ENCODE measurements at regions not wholly inside any gene's neighbourhood (a gene's known extent, or its start where the extent isn't known, plus 50 kb on each side); places are given as distances from the start of the nearest gene placed in this dataset.
"Not testable (repeated sequence)": the region's sequence is repeated elsewhere in the genome, so short reads cannot be mapped to it uniquely, and the experiment has no call there.

GRCh38 chr5:124153588-124153987 is 592.9 kb downstream of the ZNF608 start:
- DNase-seq, result no peak

DNA sequence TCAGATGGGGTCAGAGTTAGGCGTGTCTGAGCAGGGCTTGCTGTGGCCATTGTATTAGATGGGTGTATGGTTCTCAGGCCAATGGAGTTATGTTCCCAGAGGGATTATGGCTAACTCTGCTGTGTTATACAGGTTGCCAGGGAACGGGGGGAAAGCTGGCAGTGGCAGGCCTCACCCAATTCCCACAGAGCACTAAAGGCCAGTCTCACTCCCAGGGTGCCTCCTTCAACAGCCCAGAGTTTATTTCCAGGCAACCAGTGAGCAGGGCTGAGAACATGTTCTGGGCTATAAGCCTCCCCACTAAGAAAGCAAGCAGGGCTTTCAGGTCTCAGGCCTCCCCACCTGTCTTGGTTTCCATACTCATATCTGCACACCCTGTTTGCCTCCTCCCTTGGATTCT is 597.9 kb downstream of the ZNF608 start:
- no peak for DNase-seq

- no peak for DNase-seq
These were observed 606.4 kb downstream of the ZNF608 start for GRCh38 chr5:124140060-124140459.

DNA sequence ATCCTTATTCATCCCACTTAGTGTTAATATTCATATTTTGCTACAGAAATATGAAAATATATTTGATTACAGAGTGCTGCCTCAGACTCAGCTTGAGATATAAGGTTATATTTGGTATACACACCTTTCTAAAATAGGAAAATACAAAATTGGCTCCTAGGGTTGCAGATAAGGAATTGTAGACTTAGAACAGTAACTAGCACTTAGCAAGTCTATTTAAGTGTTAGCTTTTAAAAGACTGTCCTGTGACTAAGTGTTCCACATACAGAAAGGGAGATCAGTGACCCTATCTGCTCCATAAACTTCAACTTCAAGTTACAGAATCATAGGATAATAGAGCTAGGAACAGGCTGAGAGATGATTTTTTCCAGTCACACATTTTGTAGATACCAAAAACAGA is 607.0 kb downstream of the ZNF608 start:
- DNase-seq, result no peak

GRCh38 chr5:124136609-124137008 is 609.8 kb downstream of the ZNF608 start:
- no peak for DNase-seq

DNA sequence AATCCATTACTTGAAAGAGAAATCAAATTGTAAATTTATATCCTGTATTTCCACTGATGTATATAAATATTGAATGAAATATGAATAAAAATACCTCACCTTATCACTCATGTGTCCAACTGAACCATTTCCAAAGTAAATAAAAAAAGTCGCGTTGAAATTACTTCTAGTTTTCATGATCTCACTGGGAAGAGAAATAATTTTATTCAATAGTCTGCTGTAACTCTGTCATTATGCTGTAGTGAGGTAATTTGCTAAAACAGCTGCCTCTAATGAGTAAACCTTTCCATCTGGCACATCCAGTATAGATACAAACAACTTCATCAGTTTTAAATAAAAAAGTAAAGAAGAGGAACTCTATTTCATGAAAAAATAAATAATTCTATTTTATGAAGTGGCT is 611.5 kb downstream of the ZNF608 start:
- no peak for DNase-seq

- no peak for DNase-seq
These were observed 613.0 kb downstream of the ZNF608 start for GRCh38 chr5:124133406-124133805.

GRCh38 chr5:124132843-124133242 is 613.6 kb downstream of the ZNF608 start:
- no peak for DNase-seq

- no peak for DNase-seq
These were observed 615.0 kb downstream of the ZNF608 start for GRCh38 chr5:124131466-124131865.

DNA sequence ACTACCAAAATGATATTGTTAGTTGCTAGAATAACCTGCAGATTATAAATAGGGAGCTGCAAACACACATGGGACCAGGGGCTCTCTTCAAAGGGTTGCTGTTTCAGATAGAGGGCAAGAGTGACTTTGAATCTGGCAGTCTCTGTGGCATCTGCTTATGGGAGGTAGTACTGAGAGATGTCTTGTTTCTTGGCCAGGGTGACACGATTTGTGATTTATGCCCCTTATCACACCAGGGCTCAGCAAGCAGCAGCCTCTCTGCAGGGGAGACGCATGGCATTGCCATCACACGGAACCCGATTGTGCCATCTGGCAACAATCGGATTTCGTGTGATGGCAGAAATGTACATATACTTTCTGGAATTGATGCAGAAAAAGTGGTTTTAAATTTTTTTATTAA is 615.6 kb downstream of the ZNF608 start:
- DNase-seq, result no peak

- DNase-seq, result no peak
These were observed 616.9 kb downstream of the CSNK1G3 start for GRCh38 chr5:124128867-124129266.

- DNase-seq, result no peak
These were observed 614.7 kb downstream of the CSNK1G3 start for GRCh38 chr5:124126504-124127217.

DNA sequence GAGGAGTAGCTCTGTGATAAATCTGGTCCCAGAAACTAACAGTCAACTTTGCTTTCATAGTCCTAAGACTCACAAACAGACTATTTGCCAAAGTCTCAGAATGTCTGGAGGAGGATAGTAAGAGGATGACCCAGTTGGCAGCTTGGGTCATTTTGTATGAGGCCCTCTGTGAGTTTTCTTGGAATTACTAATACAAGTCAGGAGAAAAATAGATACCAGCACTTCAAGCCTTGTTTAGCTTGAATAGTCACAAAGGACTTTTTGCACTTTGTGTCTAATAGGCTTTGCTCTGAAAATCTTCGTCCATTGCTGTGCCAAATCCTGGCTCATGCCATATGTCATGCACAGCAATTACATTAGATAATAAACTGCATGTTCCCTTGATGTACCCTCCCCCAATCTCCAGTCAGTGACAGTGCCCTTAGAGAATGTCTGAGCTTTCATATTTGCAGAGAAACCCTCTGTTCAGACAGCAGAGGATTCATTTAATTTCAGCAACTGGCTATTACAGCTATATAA is 612.8 kb downstream of the CSNK1G3 start:
- no peak for DNase-seq

DNA sequence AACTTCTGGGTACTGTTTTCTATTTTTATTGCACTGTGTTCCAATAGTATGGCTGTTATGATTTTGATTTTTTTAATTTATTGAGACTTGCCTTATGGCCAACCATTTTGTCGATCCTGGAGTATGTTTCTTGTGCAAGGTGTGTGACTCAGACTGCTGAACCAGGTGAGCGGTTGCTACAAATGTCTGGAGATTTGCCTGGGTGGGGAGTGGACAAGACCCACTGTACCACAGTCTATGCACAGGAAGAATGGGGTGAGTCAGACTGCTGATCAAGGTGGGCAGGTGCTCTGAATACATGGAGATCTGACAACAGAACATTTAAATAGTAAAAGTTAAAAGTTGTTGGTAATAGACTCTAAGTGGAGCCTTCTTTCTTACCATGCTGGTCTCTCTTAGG is 609.2 kb downstream of the CSNK1G3 start:
- no peak for DNase-seq

DNA sequence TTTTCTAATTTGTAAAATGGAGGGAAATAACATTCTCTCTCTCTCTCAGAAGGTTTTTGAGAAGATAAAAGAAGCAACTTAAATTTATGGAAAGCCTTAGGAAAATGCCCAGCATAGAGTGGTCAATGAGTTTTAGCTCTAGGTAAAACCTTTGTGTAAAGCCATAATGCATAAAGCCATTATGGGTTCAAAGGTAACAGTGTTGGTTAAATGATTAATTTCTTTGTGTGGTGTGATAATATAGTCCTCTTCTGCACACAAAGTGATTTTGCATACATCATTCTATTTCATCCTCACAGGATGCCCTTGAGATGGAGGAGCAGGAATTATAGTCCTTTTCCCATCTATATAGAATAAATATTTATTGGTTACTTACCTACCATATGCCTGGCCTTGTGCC is 602.9 kb downstream of the CSNK1G3 start:
- no peak for DNase-seq

GRCh38 chr5:124111886-124112285 is 599.9 kb downstream of the CSNK1G3 start:
- no peak for DNase-seq

DNA sequence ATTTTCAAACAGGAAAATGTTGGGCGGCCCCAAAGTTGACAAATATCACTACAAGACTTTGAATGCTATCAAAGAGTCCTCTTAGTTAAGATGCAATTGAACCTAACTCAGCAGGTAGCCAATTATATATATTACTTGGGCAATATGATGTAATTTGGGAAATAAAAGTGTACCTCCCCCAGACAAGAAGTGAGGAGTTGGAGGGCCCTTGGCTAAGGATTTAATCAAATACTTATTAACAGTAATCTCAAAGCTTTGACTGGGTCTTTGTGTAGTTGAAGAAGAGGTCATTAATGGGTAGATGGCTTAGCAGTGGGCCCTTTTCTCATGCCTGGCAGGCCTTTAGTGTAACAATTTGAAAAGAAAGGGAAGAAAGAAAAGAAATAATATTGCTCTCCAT is 599.0 kb downstream of the CSNK1G3 start:
- DNase-seq, result no peak

- DNase-seq, result no peak
These were observed 593.3 kb downstream of the CSNK1G3 start for GRCh38 chr5:124105326-124105725.

DNA sequence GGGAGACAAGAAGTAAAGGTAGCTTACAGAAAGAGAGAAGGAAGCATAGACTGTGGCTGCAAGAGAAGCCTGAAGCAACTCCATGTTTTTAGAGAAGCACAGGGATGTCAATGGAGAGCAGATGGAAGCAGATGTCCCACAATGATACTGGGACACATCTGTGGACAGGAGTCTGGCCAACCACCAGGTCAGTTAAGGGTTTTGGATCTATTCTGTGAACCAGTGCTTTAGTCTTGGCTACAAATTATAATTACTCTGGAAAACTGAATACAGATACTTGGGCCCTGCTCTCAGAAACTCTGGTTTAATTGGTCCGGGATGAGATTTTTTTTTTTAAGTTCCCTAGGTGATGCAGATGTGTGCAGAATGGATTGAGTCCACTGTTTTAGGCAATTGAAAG is 592.8 kb downstream of the CSNK1G3 start:
- DNase-seq, result no peak

GRCh38 chr5:124104344-124104743 is 592.4 kb downstream of the CSNK1G3 start:
- DNase-seq, result no peak

- DNase-seq, result no peak
These were observed 591.7 kb downstream of the CSNK1G3 start for GRCh38 chr5:124103671-124104070.

GRCh38 chr5:124103056-124103455 is 591.1 kb downstream of the CSNK1G3 start:
- not testable (repeated sequence) for DNase-seq

DNA sequence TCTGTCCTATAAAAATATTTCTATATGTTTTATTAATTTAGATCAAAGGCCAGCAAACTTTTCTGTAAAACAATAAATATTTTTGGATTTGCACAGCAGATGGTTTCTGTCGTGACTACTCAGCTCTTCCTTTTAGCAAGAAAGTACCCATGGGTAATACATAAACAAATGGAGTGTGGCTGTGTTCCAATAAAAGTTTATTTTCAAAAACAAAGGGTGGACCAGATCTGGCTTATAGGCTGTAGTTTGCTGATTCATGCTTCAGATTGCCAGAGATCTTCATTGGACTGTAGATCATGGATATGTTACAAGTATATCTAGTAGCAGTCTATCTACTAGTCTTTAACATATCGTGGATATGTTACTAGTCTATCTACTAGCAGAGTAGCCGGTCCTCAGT is 590.5 kb downstream of the CSNK1G3 start:
- DNase-seq, result no peak

GRCh38 chr5:124093658-124094057 is 581.7 kb downstream of the CSNK1G3 start:
- no peak for DNase-seq

DNA sequence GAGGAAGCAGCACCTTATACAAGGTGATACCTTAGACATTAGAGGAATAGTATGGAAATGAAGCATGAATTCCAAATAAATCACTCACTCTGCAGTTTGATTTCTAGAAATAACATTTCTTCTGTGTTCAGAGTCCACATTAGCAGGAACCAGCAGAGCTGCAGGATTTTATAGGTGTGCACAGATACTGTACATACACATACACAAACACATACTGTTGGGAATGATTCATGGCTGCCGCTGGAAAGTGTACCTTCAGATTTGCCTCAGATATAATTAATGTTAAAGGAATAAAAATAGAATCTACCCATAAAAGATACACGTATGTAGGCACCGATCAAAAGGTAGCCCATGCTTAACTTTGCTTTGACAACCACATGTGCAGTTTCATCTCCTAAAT is 578.1 kb downstream of the CSNK1G3 start:
- DNase-seq, result no peak

Measured in stimulated activated CD4-positive, alpha-beta T cell treated with anti-CD3 and anti-CD28 coated beads, Interleukin-4, amount 100 ng/mL, for 1 hour (primary cell).